ENCODE measurements at regions not wholly inside any gene's neighbourhood (a gene's known extent, or its start where the extent isn't known, plus 50 kb on each side); places are given as distances from the start of the nearest gene placed in this dataset.

DNA sequence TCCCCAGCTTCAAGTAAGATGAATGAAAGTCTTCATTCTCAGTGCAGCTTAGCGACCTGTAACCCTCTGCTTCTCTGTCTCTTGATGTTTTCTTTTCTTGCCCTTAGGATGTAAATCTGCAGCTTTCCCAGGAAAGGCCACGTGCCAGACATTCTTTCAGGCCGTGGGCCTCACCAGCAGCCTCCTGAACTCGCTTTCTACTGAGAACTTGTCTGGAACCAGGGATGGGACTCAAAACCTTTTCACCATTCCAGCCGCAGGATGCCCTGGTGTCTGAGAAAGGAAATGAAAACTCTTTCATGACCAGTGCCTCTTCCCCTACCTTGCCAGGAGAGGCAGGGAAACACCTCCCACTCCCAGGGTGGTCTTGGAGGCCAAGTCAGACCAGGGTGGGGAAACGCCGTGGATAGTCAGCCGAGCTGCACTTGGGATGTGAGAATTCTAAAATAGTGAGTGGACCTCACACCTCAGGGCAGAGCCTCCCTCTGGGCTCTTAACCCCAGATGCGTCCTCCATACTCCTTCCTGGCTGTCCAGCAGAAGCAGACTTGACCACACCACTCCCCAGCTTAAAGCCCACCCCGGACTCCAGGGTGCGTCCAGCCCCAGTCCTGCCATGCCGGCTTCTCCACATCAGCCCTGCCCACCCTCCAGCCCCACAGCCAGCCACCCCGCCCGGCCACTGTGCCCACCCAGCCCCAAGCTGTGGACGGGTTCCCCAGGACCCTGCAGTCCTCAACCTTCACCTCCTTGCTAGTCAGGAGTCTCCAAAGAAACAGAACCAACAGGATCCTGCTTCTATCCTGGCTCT lies 115.5 kb downstream of the TWIST2 start:
- no peak for DNase-seq (ENCODE audit: low read depth)
- TF ChIP-seq, protein P1, sequence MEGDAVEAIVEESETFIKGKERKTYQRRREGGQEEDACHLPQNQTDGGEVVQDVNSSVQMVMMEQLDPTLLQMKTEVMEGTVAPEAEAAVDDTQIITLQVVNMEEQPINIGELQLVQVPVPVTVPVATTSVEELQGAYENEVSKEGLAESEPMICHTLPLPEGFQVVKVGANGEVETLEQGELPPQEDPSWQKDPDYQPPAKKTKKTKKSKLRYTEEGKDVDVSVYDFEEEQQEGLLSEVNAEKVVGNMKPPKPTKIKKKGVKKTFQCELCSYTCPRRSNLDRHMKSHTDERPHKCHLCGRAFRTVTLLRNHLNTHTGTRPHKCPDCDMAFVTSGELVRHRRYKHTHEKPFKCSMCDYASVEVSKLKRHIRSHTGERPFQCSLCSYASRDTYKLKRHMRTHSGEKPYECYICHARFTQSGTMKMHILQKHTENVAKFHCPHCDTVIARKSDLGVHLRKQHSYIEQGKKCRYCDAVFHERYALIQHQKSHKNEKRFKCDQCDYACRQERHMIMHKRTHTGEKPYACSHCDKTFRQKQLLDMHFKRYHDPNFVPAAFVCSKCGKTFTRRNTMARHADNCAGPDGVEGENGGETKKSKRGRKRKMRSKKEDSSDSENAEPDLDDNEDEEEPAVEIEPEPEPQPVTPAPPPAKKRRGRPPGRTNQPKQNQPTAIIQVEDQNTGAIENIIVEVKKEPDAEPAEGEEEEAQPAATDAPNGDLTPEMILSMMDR (IDR thresholded peaks at IDR 0.05; ENCODE audit: control insufficient read depth, insufficient read depth, low read depth, low read length, missing control alignments): no peak
- no peak overlapping the region for H3K4me3 ChIP-seq (ENCODE audit: control insufficient read depth, low read depth, low read length)

- TF ChIP-seq, protein P1 (IDR thresholded peaks at IDR 0.05; ENCODE audit: control insufficient read depth, insufficient read depth, low read depth, low read length, missing control alignments): no peak
- H3K4me3 ChIP-seq (ENCODE audit: control insufficient read depth, low read depth, low read length): no peak overlapping the region
- DNase-seq (ENCODE audit: low read depth): no peak
These were observed 116.1 kb downstream of the TWIST2 start for GRCh38 chr2:238963971-238964328.

- no peak for DNase-seq (ENCODE audit: low read depth)
- H3K4me3 ChIP-seq (ENCODE audit: control insufficient read depth, low read depth, low read length): no peak overlapping the region
- TF ChIP-seq, protein P1 (IDR thresholded peaks at IDR 0.05; ENCODE audit: control insufficient read depth, insufficient read depth, low read depth, low read length, missing control alignments): no peak
These were observed 116.7 kb downstream of the TWIST2 start for GRCh38 chr2:238964544-238965067.

DNA sequence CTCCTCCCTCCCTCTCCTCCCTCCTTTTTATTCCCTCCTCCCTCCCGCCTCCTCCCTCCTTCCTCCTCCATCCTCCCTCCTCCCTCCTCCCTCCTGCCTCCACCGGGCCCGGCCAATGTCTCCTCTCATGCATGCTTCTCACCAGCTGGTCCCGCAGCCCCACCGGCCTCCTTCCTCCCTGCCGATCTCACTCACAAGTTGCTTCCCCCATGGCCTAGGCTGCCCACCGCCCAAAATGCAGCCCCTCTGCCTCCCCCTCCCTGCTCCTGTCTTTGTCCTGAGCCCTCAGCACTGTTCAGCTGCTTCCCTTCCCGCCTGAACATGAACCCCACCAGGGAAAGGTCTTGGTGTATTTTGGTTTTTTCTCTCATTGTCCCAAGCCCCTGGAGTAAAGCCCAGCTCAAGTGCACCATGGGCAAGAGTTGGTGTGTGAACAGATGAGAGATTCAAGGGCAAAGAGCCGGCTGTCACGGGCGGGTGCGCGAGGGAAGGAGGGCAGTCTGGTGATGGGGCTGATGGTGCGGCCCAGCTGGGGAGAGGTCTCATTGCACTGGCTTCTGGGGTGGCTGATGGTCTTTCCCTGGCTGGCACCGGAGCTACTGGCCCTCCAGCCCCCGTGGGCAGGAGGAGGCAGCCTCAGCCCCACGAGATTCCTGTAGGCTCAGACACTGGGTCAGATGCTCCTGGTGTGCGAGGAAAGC lies 117.6 kb downstream of the TWIST2 start:
- DNase-seq (ENCODE audit: low read depth): no peak
- TF ChIP-seq, protein P1 (IDR thresholded peaks at IDR 0.05; ENCODE audit: control insufficient read depth, insufficient read depth, low read depth, low read length, missing control alignments): no peak
- H3K4me3 ChIP-seq (ENCODE audit: control insufficient read depth, low read depth, low read length): no peak overlapping the region

DNA sequence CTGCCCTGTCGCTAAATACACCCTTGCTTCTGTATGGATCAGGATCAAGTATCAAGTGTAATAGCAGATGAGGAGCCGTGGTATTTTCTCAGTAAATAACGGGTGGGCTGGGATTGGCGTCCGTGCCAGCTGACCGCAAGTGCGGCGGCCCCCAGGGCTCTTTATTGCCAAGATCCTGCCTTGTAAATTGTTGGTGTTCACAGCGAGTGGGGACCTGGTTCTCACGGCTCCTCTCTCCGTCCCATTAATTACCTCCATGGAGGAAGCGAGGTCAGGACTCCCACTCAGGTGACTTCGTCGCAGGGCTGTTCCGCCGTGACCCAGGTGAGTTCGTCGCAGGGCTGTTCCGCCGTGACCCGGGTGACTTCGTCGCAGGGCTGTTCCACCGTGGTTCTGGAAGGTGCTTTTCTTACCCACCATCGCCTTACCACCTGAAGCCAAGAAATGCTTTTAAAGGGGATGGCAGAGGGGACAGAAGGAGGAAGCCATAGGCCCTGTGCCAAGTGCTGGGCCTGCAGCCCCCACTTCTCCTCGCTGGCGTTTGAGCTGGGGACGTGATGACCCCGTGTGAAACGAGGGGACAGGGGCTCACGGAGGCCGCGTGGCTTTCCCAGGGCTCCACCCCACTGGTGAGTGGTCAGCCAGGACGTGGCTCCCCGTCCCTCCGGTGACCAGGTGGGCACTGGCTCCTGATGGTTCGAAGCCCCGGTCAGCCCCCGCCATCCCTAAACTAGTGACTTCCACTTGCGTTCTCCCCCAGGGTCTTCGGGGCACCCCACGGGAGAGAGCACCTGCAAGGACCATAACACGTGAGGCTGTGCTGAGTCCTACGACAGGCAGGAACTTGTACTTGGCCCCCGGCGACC lies 118.4 kb downstream of the TWIST2 start:
- DNase-seq (ENCODE audit: low read depth): no peak
- TF ChIP-seq, protein P1 (IDR thresholded peaks at IDR 0.05; ENCODE audit: control insufficient read depth, insufficient read depth, low read depth, low read length, missing control alignments): no peak
- no peak overlapping the region for H3K4me3 ChIP-seq (ENCODE audit: control insufficient read depth, low read depth, low read length)

Data from AG09309 (cell line).